Endometrium (tissue), 2 donors: ENCODE measurements at regions not wholly inside any gene's neighbourhood (a gene's known extent, or its start where the extent isn't known, plus 50 kb on each side); places are given as distances from the start of the nearest gene placed in this dataset.
"Not testable (repeated sequence)": the region's sequence is repeated elsewhere in the genome, so short reads cannot be mapped to it uniquely, and the experiment has no call there.

ENCODE experiments used
- FAIRE-seq: peaks from 2 replicates; lab custom pipeline; 2012; peaks lifted over from hg19 to GRCh38; lab: Jason Lieb, UNC
- donor health status: control.
- donor health status: control.

- FAIRE-seq, result not testable (repeated sequence)
These were observed 225.1 kb upstream of the ANKH start for GRCh38 chr5:15096686-15097085.

GRCh38 chr5:15092801-15093200 is 221.2 kb upstream of the ANKH start:
- no peak for FAIRE-seq

- FAIRE-seq, result no peak
These were observed 214.1 kb upstream of the ANKH start for GRCh38 chr5:15085671-15086070.

- no peak for FAIRE-seq
These were observed 210.5 kb upstream of the ANKH start for GRCh38 chr5:15082096-15082495.

GRCh38 chr5:15080219-15080618 is 208.6 kb upstream of the ANKH start:
- no peak for FAIRE-seq

DNA sequence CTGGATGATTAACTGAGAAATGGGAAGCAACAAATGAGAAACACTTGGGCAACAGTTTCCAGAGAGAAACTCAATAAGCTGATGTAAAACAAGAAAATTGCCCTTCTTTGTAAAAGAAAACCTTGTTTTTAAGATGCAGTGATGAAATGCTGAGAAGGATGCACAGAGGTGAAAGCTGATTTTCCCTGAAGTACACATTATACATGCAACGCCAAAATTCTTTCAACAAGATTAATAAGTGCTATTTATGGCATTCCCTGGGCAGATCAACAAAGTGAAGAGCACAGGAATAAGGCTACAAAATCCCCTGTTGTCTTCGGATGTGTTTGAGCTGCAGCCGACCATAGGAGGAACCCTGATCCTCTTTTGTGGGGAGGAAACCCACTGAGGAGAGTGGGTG is 208.0 kb upstream of the ANKH start:
- FAIRE-seq, result no peak

- FAIRE-seq, result no peak
These were observed 203.1 kb upstream of the ANKH start for GRCh38 chr5:15074651-15075050.

- FAIRE-seq, result no peak
These were observed 201.9 kb upstream of the ANKH start for GRCh38 chr5:15073453-15073852.

DNA sequence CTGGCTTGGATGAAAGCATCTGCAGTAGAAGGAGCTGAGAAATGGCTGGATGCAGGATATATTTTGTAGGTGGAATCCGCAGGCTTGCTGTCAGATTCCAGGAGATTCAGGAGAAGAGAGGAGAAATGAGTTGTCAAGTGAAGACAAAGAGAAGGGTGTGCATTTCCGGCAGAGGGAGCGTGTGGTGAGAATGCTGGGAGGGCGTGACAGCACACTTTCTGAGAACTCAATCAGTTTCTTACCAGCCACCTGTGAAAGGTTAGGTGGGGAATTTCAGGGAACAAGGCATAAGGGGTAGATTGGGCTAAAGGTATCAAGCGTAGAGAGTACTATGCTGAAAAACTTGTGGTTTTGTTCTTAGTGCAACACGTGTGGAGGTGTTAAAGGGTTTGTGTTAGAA is 199.3 kb upstream of the ANKH start:
- no peak for FAIRE-seq

- no peak for FAIRE-seq
These were observed 197.9 kb upstream of the ANKH start for GRCh38 chr5:15069407-15069905.

DNA sequence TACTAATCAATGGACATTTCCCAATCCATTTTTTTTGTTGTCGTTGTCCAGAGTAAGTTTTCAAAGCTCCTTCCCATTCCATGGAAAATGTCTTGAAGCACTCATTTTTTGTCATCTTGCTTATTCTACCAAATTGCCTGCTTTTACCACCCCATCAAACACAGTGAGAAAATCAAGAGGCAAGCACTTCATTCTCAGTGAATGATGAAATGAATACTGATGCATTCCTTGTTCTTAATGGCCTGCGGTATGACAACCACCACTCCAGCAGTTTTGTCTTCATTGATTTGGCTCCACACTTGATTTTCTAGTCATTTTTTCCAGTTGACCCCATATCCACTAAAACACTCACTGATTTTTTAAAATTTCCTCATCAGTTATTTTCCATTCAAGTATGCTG is 193.5 kb upstream of the ANKH start:
- FAIRE-seq, result no peak

DNA sequence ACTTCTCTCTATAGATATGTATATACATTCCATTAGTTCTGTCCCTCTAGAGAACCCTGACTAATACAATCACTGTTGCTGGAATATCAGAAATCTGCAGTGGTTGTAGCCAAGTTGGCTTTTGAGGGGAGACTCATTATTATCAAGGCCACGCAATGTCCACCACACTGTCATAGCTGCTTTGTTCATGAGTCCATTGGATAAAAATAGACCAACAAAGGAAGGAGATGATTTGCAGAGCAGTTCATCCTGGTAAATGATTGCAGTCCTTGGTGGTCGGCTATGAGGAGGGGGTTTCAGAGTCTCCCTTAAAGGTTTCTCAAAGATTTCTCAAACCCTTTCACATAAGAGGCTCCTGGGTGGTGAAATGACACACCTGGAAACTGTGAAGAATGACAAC is 192.8 kb upstream of the ANKH start:
- no peak for FAIRE-seq

DNA sequence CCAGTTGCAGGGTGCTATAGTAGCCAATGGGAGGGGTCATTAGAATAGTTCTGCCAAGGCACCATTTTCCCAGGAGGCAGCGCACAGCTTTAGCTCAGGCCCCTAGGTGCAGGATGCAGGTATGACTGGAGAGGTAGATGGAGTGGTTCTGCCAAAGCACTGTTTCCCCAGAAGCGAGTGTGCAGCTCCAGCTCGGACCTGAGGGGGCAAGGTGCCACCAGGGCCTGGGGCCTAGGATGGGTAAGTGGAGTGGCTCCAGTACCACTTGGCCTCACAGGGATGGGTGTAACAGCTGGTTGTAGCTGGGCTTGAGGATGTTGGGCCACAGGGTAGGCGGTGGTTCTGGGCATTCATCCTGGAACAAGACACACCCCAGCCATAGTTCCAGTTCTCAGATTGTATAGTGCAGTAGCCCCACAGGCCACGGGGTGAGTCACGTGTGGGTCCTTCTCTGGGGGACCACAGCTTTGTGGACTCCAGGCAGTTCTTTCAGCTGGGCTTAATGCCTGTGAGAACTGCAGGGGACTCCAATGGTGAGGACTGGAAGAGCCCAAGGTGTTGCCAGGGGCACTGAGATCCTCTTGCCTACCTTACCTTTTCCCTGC is 185.5 kb upstream of the ANKH start:
- no peak for FAIRE-seq

GRCh38 chr5:15044521-15044920 is 172.9 kb upstream of the ANKH start:
- FAIRE-seq, result no peak

DNA sequence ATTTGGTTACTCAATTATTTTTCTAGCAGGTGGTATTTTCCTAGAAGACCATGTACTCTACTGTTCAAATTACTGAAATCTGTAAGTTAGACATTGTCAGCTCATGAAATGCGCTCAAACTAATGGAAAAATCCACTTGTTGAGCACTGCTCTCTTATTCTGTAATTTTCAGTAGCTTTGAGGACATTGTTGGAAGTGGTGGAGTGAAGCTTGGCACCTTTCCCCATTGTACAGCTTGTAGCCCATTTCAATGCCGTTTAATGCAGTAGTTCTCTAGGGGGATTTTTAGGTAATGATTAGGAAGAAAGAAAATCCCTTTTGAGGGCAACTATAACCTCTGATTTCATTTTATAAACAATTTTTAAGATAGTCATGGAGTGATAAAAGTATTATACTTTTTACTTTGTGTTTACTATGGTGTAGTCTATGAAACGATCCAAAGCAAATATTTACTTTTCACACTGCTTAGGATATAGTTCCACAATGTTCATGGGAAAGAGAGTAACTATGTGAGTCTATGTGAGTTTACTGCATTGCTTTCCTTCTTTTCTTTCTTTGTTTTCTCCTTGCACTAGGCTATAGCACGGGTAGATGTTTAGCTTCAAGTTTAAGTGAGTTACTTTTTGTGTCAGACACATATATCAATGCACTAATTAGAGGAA is 165.8 kb upstream of the ANKH start:
- no peak for FAIRE-seq

- no peak for FAIRE-seq
These were observed 162.8 kb upstream of the ANKH start for GRCh38 chr5:15034379-15034778.

DNA sequence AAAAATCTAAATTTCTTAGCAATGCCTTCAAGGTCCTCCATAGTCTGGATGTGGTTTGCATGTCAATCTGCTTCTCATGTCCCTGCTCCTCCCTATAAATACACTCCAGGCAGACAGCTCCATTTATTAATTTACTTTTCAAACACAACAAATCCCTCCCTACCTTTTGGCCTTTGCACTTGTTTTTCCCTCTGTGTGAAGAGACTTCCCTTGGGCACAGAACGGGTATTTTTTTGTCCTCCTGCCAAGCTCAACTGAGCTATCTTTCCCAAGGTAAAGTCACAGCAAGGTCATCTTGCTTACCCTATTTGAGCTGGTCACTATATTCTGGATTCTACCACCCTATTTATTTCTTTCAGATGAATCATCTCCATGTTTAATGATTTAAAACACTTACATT is 159.6 kb upstream of the ANKH start:
- no peak for FAIRE-seq

DNA sequence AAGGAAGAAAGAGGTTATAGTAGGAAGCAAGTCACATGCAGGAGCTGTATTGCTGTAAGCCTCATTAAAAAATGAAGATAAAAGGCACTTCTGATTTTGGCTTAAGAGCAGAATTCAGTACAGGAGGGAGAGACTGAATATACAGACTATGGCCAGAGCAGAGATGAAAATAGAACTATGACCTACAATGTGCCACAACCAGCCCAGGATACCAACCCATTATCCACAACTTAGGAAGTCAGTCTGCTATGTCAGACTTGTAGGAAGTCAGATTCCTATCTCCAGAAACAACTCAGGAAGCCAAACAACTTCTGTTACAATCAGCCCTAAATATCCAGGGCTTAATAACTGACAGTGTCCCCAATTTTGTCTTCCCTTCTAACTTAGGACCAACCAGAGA is 156.2 kb upstream of the ANKH start:
- FAIRE-seq, result no peak

DNA sequence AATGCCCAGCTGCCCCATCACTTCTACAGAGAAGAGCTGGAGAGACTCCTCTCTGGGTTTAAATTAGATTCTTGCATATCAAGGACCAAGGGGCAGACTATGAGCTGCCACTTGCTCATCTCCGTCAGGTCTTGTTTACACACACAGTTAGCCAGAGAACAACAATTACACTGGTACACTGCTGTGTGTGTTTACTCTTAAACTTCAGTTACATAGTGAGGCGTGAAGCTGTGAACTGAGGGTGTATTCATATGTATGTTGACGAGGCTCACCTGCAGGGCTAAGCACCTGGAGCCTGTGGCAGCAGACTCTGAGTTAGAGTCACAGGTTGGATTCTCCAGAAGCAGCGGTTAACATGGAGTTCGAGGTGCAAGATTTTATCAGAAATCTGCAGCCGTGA is 155.4 kb upstream of the ANKH start:
- no peak for FAIRE-seq

GRCh38 chr5:15026011-15026893 is 154.7 kb upstream of the ANKH start:
- no peak for FAIRE-seq

DNA sequence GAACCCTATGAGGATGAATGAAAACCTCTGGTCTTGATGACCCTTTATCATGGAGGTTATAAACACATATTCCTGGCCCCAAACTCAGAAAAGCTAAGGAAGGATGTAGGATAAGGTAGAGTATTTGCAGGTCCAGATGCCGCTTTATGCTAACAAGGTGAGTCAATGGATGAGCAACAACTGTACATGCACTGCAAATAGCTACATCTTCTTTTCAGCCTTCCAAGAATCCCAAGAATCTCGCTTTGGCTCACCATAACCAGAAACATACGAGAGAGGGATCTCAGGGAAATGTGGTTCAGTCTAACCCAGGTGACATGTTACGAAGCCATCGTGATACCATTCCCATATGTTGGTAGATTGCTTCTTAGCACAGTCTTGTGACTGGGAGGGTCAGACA is 152.3 kb upstream of the ANKH start:
- no peak for FAIRE-seq

DNA sequence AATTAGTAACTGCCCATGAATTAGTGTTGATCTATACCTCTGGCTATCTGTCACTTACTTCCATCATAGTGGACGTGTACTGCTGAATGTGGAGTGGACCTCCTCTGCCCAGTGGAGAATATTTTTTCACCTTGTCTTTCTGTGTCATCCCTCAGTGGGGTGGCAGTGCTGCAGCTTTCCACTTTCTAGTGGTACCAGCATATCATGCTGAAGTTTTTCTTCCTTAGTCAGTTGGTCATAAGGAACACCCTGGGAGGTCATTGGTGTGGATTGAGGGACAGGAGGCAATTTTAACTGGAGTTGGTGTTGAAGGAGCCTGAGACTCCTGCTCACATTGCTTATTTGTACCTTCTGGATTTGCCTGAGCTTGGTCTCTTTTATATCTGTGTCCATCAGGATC is 151.7 kb upstream of the ANKH start:
- no peak for FAIRE-seq
